NCI-H526 (cell line): ENCODE measurements at regions not wholly inside any gene's neighbourhood (a gene's known extent, or its start where the extent isn't known, plus 50 kb on each side); places are given as distances from the start of the nearest gene placed in this dataset.
"Not testable (repeated sequence)": the region's sequence is repeated elsewhere in the genome, so short reads cannot be mapped to it uniquely, and the experiment has no call there.

Experiments used
- DNase-seq, 2 experiments: peaks; one replicate each; lab custom pipeline; 2025; lab: John Stamatoyannopoulos, UW

DNA sequence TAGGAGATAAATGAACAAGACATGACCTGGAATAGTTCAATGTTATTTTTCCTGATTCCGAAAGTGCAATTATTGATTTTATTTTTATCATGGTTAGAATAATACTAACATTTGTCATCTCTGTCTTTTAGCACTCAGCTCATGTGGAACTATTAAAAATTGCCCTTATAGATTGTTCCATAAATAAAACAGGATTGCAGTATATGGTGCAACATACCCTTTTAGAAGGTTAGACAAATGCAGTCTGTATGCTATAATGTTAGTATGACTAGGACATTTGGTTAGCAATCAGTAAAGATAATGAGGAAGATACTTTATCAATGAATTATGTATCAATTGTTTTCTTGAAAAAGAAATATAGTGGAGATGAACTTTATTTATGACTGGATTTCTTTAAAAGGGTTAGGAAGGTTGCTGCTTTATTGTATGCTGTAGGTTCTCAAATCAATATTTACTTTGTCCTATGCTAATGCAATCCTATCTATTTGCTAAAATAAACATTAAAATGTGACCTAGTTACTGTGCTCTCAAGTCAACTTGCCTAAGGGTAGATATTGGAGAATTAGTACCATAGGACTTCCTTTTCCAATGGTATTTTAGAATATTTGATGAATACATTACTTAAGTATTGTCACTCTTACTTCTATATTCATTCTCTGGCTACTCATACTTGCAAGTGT is 348.9 kb upstream of the ISL1 start:
- peak in 1 of 2 experiments; percentile 1 for DNase-seq

DNA sequence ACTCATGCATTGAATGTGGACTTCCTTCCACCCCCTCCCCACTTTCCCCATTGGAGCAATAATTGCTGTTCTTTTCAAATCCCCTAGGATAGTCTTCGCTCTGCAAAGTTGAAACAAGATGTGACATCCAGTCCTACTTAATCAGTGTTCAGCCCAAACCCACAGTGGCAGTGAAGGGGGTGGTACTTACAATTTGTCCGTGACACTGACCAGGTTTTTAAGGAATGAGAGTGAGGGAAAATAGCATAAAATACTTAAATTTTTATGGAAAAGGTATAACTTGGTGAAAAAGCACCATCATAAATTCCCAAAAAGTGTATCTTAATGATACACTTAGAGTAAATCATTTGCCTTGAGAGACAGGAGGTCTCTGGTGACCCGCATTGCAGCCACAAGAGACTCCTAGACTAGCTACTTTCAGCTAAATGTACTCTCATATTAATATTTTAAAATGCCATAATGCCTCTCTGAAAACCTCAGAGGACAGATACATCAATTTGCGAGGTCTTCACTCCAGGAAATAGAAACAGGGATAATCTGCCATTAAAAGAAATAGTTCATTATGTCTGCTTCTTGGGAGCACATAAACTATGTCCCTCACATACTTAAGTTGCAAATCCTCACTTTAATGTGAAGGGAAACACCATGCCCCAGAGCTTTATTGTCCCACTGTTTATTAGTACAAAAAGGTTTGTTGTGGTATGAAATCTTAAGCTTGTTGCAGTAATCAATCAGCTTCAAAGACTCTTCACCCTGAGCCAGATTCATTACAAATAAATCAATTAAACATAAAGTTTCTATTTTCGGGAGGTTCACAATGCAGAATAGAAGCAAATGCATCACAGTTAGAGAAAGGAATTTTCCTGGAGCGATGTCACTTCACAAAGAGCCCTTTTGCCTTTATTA is 343.6 kb upstream of the ISL1 start:
- no peak for DNase-seq

DNA sequence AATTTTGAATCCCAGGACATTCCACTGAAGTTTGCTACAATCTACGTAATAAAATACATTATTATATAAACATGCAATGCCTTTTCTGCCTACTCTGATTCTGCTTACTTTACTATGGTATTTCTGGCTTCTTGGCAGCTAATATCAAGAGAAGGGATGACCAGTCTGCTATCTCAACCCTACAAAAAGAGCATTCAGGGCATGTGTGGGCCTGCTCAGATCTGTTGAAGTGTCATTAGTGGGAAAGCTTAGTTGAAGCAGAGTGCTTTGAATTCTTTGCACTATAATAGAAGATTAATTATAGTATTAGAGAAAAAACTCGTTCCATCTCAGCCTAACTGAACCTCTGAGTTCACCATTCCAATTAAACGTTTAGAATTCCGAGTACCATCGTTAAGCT is 339.5 kb upstream of the ISL1 start:
- no peak for DNase-seq

DNA sequence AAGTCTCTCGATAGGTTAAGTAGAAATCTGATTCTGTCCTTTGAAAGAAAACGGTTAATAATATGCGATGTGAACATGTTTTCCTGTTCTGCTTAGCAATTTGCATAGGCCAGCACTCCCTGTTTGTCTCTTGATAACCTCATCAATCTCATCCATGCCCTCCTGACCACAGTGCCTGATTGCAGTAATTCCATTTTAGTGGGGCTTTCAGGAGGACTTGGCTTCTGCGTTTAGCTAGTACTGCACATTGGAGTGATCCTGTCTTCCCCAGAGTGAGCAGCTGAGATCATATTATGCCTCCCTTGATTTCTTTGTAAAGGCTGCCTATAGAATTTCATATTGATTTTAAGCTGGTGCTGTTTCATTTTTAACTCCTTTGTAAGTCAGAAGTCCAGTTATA is 335.9 kb upstream of the ISL1 start:
- no peak for DNase-seq

DNA sequence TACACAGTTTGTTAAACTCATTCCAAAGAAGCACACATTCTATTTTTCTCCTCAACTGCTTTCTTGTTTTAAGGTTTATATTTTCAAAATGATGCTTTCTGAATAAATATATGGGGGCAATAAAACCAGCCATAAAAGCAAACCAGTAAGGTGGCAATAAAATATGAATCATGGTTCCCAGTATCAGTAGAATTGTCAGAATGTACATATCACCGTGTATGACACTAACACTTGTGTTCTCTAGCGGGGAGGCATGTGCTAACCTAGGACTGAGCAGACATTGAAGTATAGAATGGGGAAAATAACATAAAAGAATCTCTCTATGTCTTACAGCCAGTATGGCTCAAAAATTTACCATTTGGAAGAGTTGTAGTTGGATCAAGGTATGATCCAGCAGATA is 329.9 kb upstream of the ISL1 start:
- no peak for DNase-seq

DNA sequence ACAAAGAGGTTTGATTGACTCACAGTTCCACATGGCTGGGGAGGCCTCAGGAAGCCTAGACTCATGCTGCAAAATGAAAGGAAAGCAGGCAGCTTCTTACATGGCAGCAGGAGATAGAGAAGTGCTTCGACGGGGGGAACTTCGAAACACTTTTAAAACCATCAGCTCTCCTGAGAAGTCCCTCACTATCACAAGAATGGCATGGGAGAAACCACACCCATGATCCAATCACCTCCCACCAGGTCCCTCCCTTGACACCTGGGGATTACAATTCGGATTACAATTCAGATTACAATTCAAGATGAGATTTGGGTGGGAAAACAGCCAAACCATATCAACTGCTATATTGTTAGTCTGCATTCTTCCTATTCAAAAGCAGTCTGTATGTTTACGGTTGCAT is 322.3 kb upstream of the ISL1 start:
- DNase-seq: no peak

GRCh38 chr5:51072937-51073336 is 310.3 kb upstream of the ISL1 start:
- no peak for DNase-seq

DNA sequence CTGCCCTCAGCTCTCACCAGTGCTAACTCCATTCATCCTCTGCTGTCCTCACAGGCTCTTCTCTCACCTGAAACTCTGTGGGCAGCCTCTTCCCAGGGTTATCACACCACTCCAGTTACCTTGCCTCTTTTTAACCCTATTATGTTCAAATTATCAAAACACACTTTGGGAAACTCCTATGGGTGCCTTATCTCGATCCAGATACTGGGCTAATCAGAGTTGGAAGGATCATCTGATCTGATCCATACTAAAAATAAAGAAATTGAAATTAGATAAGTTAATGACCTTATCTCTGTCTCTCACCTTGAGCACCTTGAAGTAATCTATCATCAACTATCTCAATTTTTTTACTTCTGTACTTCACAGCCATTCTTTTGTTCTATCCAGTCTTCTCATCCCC is 300.5 kb upstream of the ISL1 start:
- DNase-seq: no peak

GRCh38 chr5:51091816-51092215 is 291.4 kb upstream of the ISL1 start:
- DNase-seq: no peak

DNA sequence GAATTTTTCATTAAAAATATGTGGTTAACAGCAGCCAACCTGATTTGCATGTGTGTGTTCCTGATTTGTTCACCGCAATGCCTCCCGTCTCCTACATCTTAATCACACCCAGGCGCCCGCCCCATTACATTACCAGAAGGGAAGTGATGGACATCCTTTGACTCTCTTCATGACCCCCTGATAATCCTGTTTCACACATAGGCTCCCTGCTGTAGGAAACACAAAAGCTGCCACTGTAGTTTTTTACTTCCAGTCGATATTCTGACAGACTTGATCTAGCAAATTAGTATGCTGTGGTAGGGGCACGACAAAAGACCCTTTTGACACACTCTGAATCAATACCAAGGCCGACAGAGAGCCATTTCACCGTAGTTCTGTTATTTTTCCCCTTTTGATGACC is 287.8 kb upstream of the ISL1 start:
- peak; percentile 2 to 24 for DNase-seq

- DNase-seq: no peak
Observed at GRCh38 chr5:51096859-51097258, 286.4 kb upstream of the ISL1 start.

- DNase-seq: no peak
Observed at GRCh38 chr5:51099173-51099853, 283.9 kb upstream of the ISL1 start.

DNA sequence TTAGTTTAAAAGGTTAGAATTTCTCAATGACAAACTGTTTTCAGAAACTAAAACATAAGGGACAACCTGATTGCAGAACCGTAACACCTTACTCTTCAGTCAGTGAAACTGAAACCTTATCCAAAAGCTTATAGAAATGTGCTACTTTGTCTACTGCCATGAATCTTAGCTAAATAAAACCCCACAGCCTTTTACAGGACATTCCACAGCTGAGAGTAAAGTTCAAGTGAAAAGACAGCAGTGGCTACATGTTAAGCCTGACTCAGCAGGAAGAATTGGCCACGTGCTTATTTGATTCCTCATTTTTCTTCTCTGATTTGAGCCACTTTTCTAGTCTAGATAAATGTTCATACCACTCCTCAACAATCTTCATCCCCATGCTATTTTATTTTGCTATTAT is 278.7 kb upstream of the ISL1 start:
- DNase-seq: no peak

DNA sequence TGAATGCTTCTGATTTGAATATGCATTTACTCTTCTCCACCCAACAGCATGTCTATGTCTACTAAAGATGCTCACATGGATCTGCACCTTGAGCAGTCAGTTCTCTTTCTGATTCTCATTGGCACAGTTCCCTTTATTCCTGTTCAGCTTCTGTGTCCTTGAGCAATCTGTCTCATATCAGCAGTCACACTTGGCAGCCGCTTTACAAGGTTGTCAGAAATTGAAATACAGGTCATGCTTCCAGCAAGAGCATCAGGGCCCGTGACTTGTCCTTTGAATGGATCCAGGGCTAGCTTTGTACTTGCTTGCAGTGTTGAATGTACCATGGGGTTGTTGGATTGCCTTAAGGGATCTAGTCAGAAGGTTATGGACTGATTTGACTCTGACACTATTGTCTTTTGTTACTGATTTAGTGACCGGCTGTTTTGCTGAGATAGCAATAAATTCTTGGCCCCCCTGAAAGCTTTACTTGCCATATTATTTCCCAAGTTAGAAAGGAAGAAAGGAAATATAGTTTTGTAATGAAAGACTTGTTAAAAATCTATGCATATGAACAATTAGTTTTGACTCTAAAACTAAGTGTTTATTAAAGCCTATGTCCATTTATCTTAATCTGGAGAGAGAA is 273.4 kb upstream of the ISL1 start:
- no peak for DNase-seq

DNA sequence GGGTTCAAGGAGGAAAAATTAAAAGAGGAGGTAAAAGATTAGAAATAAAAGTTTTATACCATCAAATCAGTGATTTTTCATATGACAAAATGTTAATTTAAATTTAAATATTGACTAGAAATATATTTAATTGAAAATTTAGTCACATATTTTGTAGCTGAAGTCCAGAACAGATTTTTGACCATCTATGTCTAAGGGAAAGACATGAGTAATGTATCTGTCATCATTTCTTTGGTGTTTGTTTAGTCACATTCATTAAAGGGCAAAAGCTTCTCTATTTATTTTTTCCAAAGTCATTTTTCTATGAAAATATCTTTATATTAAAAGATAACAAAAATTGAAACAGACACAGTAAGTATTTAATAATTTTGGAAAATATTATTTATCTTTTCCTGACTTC is 252.0 kb upstream of the ISL1 start:
- no peak for DNase-seq

DNA sequence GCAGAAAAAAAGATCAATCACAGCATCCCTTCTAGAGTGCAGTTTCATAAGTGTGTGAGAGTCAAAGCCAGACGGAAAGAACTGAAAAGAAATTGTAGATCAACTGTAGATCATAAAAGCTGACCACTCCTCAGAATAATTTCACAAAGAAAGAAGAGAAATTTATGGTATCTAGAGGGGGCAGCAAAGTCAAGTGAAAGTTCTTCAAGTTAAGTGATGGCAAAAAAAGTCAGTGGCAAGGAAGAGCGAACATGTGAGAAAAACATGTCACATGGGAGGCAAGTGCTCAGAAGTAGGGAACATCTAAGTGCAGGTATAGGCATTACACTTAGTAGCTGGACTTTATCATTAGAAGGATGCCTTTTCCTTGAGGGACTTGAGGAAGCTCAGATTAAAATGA is 245.1 kb upstream of the ISL1 start:
- DNase-seq: no peak

- DNase-seq: no peak
Observed at GRCh38 chr5:51148437-51148836, 234.8 kb upstream of the ISL1 start.

DNA sequence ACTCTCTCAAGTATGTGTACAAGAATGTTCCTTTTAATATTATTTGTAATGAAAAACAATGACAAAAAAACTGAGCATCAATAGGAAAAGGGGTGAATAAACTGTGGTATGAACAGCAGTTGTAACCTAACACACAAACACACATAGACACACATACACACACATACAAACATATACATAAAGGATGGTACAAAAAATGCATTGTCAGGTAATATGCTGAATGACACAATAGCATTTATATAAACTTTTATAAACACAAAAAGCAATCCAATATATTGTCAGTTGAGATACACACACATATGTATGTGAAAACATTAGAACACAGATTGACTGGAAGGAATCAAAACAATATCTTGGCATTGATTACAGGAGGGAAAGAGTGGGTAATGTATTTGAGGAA is 227.0 kb upstream of the ISL1 start:
- DNase-seq: no peak

DNA sequence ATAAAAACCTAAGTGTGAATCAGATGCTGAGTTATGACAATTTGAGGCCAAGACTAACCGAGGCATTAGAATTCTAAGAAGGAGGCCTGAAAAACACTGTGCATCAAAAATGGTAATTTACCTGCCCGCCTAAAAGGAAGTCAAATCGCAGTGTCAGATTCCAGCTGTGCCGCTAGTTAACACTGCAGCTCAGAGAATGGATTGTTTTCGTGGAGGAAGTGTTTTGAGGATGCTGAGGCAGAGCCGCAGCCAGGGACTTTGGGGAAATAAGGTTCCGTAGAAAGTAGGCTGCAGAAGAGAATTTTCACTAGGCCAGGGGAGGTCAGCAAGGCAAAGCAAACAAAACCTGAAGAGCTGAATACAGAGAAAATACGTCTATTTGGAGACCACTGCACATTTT is 226.4 kb upstream of the ISL1 start:
- DNase-seq: no peak

DNA sequence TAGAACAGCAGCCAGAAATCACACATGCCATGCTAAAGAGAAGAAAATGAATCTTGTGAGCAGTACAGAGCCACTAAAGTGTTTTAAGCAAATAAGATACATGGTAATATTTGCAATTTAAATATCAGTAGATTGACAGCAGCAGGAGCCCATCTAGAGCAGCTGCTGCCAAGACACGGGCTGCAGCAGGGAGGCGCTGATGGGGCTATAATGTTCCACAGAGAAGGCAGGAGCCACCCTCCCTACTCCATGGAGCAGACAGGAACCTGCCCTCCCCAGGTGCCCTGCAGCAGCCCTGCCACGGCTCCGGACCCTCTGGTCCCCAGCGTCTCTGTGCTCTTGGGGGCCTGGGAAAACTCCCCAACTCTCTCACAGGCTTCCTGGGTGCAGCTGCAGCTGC is 224.1 kb upstream of the ISL1 start:
- peak in 1 of 2 experiments; percentile 23 for DNase-seq

GRCh38 chr5:51159606-51160005 is 223.6 kb upstream of the ISL1 start:
- no peak for DNase-seq

DNA sequence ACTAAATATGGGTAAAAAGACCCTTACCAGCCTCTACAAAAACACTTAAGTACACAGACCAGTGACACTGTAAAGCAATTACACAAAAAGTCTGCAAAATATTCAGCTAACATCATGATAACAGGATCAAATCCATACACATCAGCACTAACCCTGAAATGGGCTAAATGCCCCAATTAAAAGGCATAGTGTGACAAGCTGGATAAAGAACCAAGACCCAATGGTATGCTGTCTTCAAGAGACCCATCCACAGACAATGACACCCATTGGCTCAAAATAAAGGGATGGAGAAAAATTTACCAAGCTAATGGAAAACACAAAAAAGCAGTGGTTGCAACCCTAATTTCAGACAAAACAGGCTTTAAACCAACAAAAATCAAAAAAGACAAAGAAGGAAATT is 221.0 kb upstream of the ISL1 start:
- no peak for DNase-seq

- DNase-seq: not testable (repeated sequence)
Observed at GRCh38 chr5:51165621-51166020, 217.6 kb upstream of the ISL1 start.
